IMR-90 (cell line): ENCODE measurements at regions not wholly inside any gene's neighbourhood (a gene's known extent, or its start where the extent isn't known, plus 50 kb on each side); places are given as distances from the start of the nearest gene placed in this dataset.
A peak's percentile ranks its signal among the peaks of the same experiment; 100 is the strongest.

ENCODE experiments used
- ATAC-seq: fragments of 200-7000 bp; cut with Tn5 transposase; 2 replicates; pipeline ENCODE4 v1.9.1; 2020; ENCODE audit warnings: low read depth, mild to moderate bottlenecking, moderate library complexity
- BruUV-seq: library from RNA; stranded (reverse); fragments of 400-500 nt; replicated peaks from 2 replicates; lab custom pipeline; 2021; lab: Mats Ljungman, UMichigan
- CTCF ChIA-PET: fragments of 300-600 bp; formaldehyde crosslinking; extraction: SDS; loops from one replicate; lab custom pipeline; 2021; ENCODE audit warnings: antibody characterized with exemption; lab: Yijun Ruan, JAX
- POLR2A ChIA-PET: fragments of 300-600 bp; sonication (Branson Sonifier 250); formaldehyde crosslinking; loops from one replicate; lab custom pipeline; 2022; ENCODE audit warnings: antibody characterized with exemption; ENCODE audit not compliant: unreplicated experiment; lab: Charles Lee
- DNase-seq: peaks from one replicate; pipeline ENCODE4 v3.0.0; 2013
- H2AFZ ChIP-seq: replicated peaks from 2 replicates; pipeline ENCODE3; 2013; ENCODE audit warnings: low read length, mild to moderate bottlenecking; ENCODE audit not compliant: poor library complexity
- H2AK5ac ChIP-seq: 2 replicates; pipeline ENCODE4 v1.6.1; 2013; ENCODE audit warnings: low read depth, low read length, inconsistent platforms
- H2AK9ac ChIP-seq: replicated peaks from 2 replicates; pipeline ENCODE3; 2013; ENCODE audit warnings: mild to moderate bottlenecking, low read depth, low read length, moderate library complexity; ENCODE audit not compliant: poor library complexity
- H2BK120ac ChIP-seq: 2 replicates; pipeline ENCODE4 v1.6.1; 2013; ENCODE audit warnings: low read depth, low read length, inconsistent platforms
- H2BK15ac ChIP-seq: 3 replicates; pipeline ENCODE4 v1.6.1; 2013; ENCODE audit warnings: low read depth, low read length, inconsistent platforms
- H2BK20ac ChIP-seq: 2 replicates; pipeline ENCODE4 v1.6.1; 2013; ENCODE audit warnings: low read depth, mild to moderate bottlenecking, inconsistent platforms, low read length, moderate library complexity
- H2BK5ac ChIP-seq: 2 replicates; pipeline ENCODE4 v1.6.1; 2013; ENCODE audit warnings: mild to moderate bottlenecking, low read depth, low read length, inconsistent platforms; ENCODE audit not compliant: poor library complexity, severe bottlenecking
- H3K14ac ChIP-seq: replicated peaks from 2 replicates; pipeline ENCODE4 v1.6.1; 2013; ENCODE audit warnings: low read depth, low read length, inconsistent platforms
- H3K18ac ChIP-seq: 2 replicates; pipeline ENCODE4 v1.6.1; 2013; ENCODE audit warnings: low read depth, low read length, control low read depth
- H3K23ac ChIP-seq: 2 replicates; pipeline ENCODE4 v1.6.1; 2013; ENCODE audit warnings: low read depth, low read length, inconsistent platforms
- H3K27ac ChIP-seq: 2 replicates; pipeline ENCODE4 v1.5.1; 2013; ENCODE audit warnings: mild to moderate bottlenecking, control low read depth, low read length; ENCODE audit not compliant: insufficient read depth
- H3K27me3 ChIP-seq: 2 replicates; pipeline ENCODE4 v1.6.1; 2013; ENCODE audit warnings: low read length; ENCODE audit not compliant: control insufficient read depth, insufficient read depth
- H3K36me3 ChIP-seq: 2 replicates; pipeline ENCODE4 v1.6.1; 2013; ENCODE audit warnings: low read length, mixed read lengths; ENCODE audit not compliant: control insufficient read depth, insufficient read depth
- H3K4ac ChIP-seq: 2 replicates; pipeline ENCODE4 v1.6.1; 2013; ENCODE audit warnings: low read depth, low read length, inconsistent platforms
- H3K4me1 ChIP-seq: 2 replicates; pipeline ENCODE4 v1.6.1; 2013; ENCODE audit warnings: low read length, mixed read lengths; ENCODE audit not compliant: control insufficient read depth, insufficient read depth
- H3K4me2 ChIP-seq: 2 replicates; pipeline ENCODE4 v1.6.1; 2013; ENCODE audit warnings: low read depth, mild to moderate bottlenecking, control low read depth, low read length, moderate library complexity
- H3K4me3 ChIP-seq: 2 replicates; pipeline ENCODE4 v1.5.1; 2013; ENCODE audit warnings: low read depth, mild to moderate bottlenecking, control low read depth, low read length, moderate library complexity; ENCODE audit not compliant: insufficient read depth
- H3K56ac ChIP-seq: 2 replicates; pipeline ENCODE4 v1.6.1; 2013; ENCODE audit warnings: low read length, inconsistent platforms; ENCODE audit not compliant: insufficient read depth; ENCODE audit errors: extremely low read depth
- H3K79me1 ChIP-seq, 2 experiments: 2 replicates each; pipeline ENCODE4 v1.6.1; 2013; ENCODE audit warnings: low read length in 2 of 2, inconsistent platforms in 1 of 2, low read depth in 1 of 2
- H3K9ac ChIP-seq: 2 replicates; pipeline ENCODE4 v1.6.1; 2013; ENCODE audit warnings: low read depth, low read length, control low read depth
- H3K9me1 ChIP-seq: 2 replicates; pipeline ENCODE4 v1.6.1; 2013; ENCODE audit warnings: low read length, inconsistent platforms; ENCODE audit not compliant: insufficient read depth
- H3K9me3 ChIP-seq: 2 replicates; pipeline ENCODE4 v1.6.1; 2013; ENCODE audit warnings: low read length; ENCODE audit not compliant: control insufficient read depth, insufficient read depth
- H4K20me1 ChIP-seq: 2 replicates; pipeline ENCODE4 v1.6.1; 2013; ENCODE audit warnings: low read length, inconsistent platforms; ENCODE audit not compliant: insufficient read depth
- H4K5ac ChIP-seq: 2 replicates; pipeline ENCODE4 v1.6.1; 2013; ENCODE audit warnings: mild to moderate bottlenecking, low read depth, low read length, control low read depth
- H4K8ac ChIP-seq, 2 experiments: 2 replicates each; pipeline ENCODE4 v1.6.1; 2013; ENCODE audit warnings: low read depth in 2 of 2, low read length in 2 of 2, control low read depth in 1 of 2, inconsistent platforms in 1 of 2
- H4K91ac ChIP-seq: 2 replicates; pipeline ENCODE4 v1.6.1; 2013; ENCODE audit warnings: low read depth, low read length, inconsistent platforms; ENCODE audit not compliant: insufficient read depth
- CEBPB ChIP-seq: IDR thresholded peaks from 2 replicates; pipeline ENCODE4 v1.6.1; 2012; ENCODE audit warnings: low read depth, low read length, improper control_type of control experiment
- CHD1 ChIP-seq: IDR thresholded peaks from 2 replicates; pipeline ENCODE4 v1.6.1; 2012; ENCODE audit warnings: low read depth, low read length, improper control_type of control experiment
- WGBS, 2 experiments: methylation state at CpG; one replicate each; pipeline versions ENCODE4 v1.1.5 to v1.1.7; 2013; ENCODE audit warnings: missing lambda C conversion rate in 2 of 2; ENCODE audit not compliant: insufficient read length in 1 of 2; ENCODE audit errors: extremely low coverage in 2 of 2; 5-methylcytosine and 5-hydroxymethylcytosine counted together
- dilution Hi-C: fragments of 300-500 bp; cut with HindIII; formaldehyde crosslinking; loops from one replicate; pipeline ENCODE4 v1.14.3; 2018; ENCODE audit warnings: low sequenced_read_pairs; ENCODE audit not compliant: unreplicated experiment
- in situ Hi-C: fragments of 300-500 bp; cut with MboI; formaldehyde crosslinking; loops from 3 replicates; pipeline ENCODE4 v1.14.3; 2019; ENCODE audit warnings: low sequenced_read_pairs, inconsistent platforms, mixed read lengths
- intact Hi-C: fragments of 100-400 bp; cut with micrococcal nuclease; formaldehyde crosslinking; loops from 2 replicates; pipeline ENCODE4 v1.10.0; 2022

- Histone ChIP-seq H3K23ac (no peak overlapping the region), H3K79me1 (no peaks in the 10 kb centered on the region), H2BK15ac (no peak overlapping the region), H3K4me2 (no peak overlapping the region), H3K27me3 (no peaks in the 10 kb centered on the region), H2BK20ac (no peak overlapping the region), H3K4me1 (no peaks in the 10 kb centered on the region), H3K18ac (no peak overlapping the region), H2BK5ac (no peak overlapping the region), H2AFZ (no peak overlapping the region), H3K9me3 (no peaks in the 10 kb centered on the region), H4K8ac (no peak overlapping the region), H3K9ac (no peak overlapping the region), H3K14ac (no peak overlapping the region), H3K9me1 (no peaks in the 10 kb centered on the region), H3K4me3 (no peak overlapping the region), H3K36me3 (no peaks in the 10 kb centered on the region), H3K56ac (no peak overlapping the region), H2AK5ac (no peak overlapping the region), H2BK120ac (no peak overlapping the region), H3K27ac (no peak overlapping the region), H4K20me1 (no peaks in the 10 kb centered on the region), H3K4ac (no peak overlapping the region), H4K91ac (no peak overlapping the region), H4K5ac (no peak overlapping the region), H2AK9ac (no peak overlapping the region)
- ATAC-seq, result no peak
- ChIA-PET POLR2A (no interaction called here), CTCF (interaction anchor here (0.6 kb wide), 1 partner anchor 732 kb away, joined by 3 read pairs; no protein-coding TSS in a partner anchor)
- intact Hi-C loops (no loop called here), in situ Hi-C loops (no loop called here), dilution Hi-C loops (no loop called here)
- no TSS peak for BruUV-seq
- no peak for TF ChIP-seq CHD1
- peak; percentile 65 for TF ChIP-seq CEBPB
- DNase-seq, result no peak
- WGBS, 2 experiments, result no CpG with 5 or more reads among the region's 4 CpGs
Observed at GRCh38 chr5:91255396-91256141, 127.5 kb downstream of the ARRDC3 start.
